HG03432 (cell line): ENCODE measurements at regions not wholly inside any gene's neighbourhood (a gene's known extent, or its start where the extent isn't known, plus 50 kb on each side); places are given as distances from the start of the nearest gene placed in this dataset.
"Not testable (repeated sequence)": the region's sequence is repeated elsewhere in the genome, so short reads cannot be mapped to it uniquely, and the experiment has no call there.

Source experiments
- ATAC-seq: cut with Tn5 transposase; IDR thresholded peaks from one replicate; pipeline ENCODE4 v1.9.1; 2021; ENCODE audit warnings: mild to moderate bottlenecking, moderate library complexity; ENCODE audit not compliant: unreplicated experiment

GRCh38 chr10:61279400-61279799, 173.8 kb downstream of the TMEM26 start:
- peak; percentile 79 for ATAC-seq

GRCh38 chr10:61278556-61278955, 174.6 kb downstream of the TMEM26 start:
- no peak for ATAC-seq

- ATAC-seq: no peak
Observed at GRCh38 chr10:61272781-61273180, 180.4 kb downstream of the TMEM26 start.

GRCh38 chr10:61271127-61271780, 181.9 kb downstream of the TMEM26 start:
- ATAC-seq: no peak

- ATAC-seq: no peak
Observed at GRCh38 chr10:61263518-61263917, 189.7 kb downstream of the TMEM26 start.

GRCh38 chr10:61262486-61263261, 190.5 kb downstream of the TMEM26 start:
- ATAC-seq: no peak

GRCh38 chr10:61257956-61258496, 195.2 kb downstream of the TMEM26 start:
- ATAC-seq: no peak

GRCh38 chr10:61257136-61257535, 196.0 kb downstream of the TMEM26 start:
- no peak for ATAC-seq

- not testable (repeated sequence) for ATAC-seq
Observed at GRCh38 chr10:61252326-61252725, 200.9 kb downstream of the TMEM26 start.

- ATAC-seq: no peak
Observed at GRCh38 chr10:61251089-61251488, 202.1 kb downstream of the TMEM26 start.

GRCh38 chr10:61250131-61250530, 203.1 kb downstream of the TMEM26 start:
- no peak for ATAC-seq

GRCh38 chr10:61248013-61248412, 205.2 kb downstream of the TMEM26 start:
- no peak for ATAC-seq

- no peak for ATAC-seq
Observed at GRCh38 chr10:61244261-61244775, 208.9 kb downstream of the TMEM26 start.

GRCh38 chr10:61232780-61233179, 220.4 kb downstream of the TMEM26 start:
- no peak for ATAC-seq

GRCh38 chr10:61225939-61226338, 227.2 kb downstream of the TMEM26 start:
- no peak for ATAC-seq

- ATAC-seq: no peak
Observed at GRCh38 chr10:61223576-61223975, 229.6 kb downstream of the TMEM26 start.

GRCh38 chr10:61219696-61220095, 233.5 kb downstream of the TMEM26 start:
- ATAC-seq: no peak

GRCh38 chr10:61217851-61218565, 235.2 kb downstream of the TMEM26 start:
- no peak for ATAC-seq

- no peak for ATAC-seq
Observed at GRCh38 chr10:61215246-61215645, 237.9 kb downstream of the TMEM26 start.

- no peak for ATAC-seq
Observed at GRCh38 chr10:61211468-61211867, 241.7 kb downstream of the TMEM26 start.

GRCh38 chr10:61197057-61197456, 253.1 kb upstream of the RHOBTB1 start:
- ATAC-seq: no peak
